Natural killer cell (primary cell): ENCODE measurements at regions not wholly inside any gene's neighbourhood (a gene's known extent, or its start where the extent isn't known, plus 50 kb on each side); places are given as distances from the start of the nearest gene placed in this dataset.

Experiments used
- ATAC-seq, 3 donors: fragments of 150-1000 bp in 2 of 3; fragments of 200-7000 bp in 1 of 3; cut with Tn5 transposase; 1 replicate in 1 of 3; 2 replicates in 2 of 3; pipeline ENCODE4 v1.10.0; 2021; ENCODE audit warnings: mild to moderate bottlenecking in 2 of 3, moderate library complexity in 2 of 3
- DNase-seq, 2 donors: peaks; one replicate each; pipeline versions ENCODE4 v3.0.0 to v3.0.0-alpha.2; 2013 to 2021; ENCODE audit warnings: mixed read lengths in 1 of 2
- H3K27ac ChIP-seq: one replicate; pipeline ENCODE4 v1.5.1; 2013; ENCODE audit warnings: mild to moderate bottlenecking, low read length
- H3K27me3 ChIP-seq: one replicate; pipeline ENCODE4 v1.6.1; 2013; ENCODE audit warnings: low read length; ENCODE audit not compliant: control insufficient read depth, insufficient read depth
- H3K36me3 ChIP-seq: one replicate; pipeline ENCODE4 v1.6.1; 2013; ENCODE audit warnings: low read length; ENCODE audit not compliant: control insufficient read depth, insufficient read depth
- H3K4me1 ChIP-seq: one replicate; pipeline ENCODE4 v1.6.1; 2013; ENCODE audit warnings: low read length; ENCODE audit not compliant: control insufficient read depth, insufficient read depth
- H3K4me3 ChIP-seq: one replicate; pipeline ENCODE4 v1.5.1; 2013; ENCODE audit warnings: low read length
- H3K9me3 ChIP-seq: one replicate; pipeline ENCODE4 v1.6.1; 2013; ENCODE audit warnings: low read length; ENCODE audit not compliant: control insufficient read depth, insufficient read depth
- H3K27ac Mint-ChIP-seq, 2 donors: one replicate each; pipeline ENCODE4 v1.8.0; 2022; ENCODE audit warnings: mild to moderate bottlenecking in 2 of 2, mixed read lengths in 2 of 2, moderate library complexity in 1 of 2
- H3K27me3 Mint-ChIP-seq, 2 donors: one replicate each; pipeline ENCODE4 v1.8.0; 2022; ENCODE audit warnings: low read depth in 2 of 2, mixed read lengths in 2 of 2
- H3K36me3 Mint-ChIP-seq: one replicate; pipeline ENCODE4 v1.8.0; 2022; ENCODE audit warnings: mixed read lengths
- H3K4me1 Mint-ChIP-seq, 2 donors: one replicate each; pipeline ENCODE4 v1.8.0; 2022; ENCODE audit warnings: mixed read lengths in 2 of 2
- H3K4me3 Mint-ChIP-seq: one replicate; pipeline ENCODE4 v1.8.0; 2022; ENCODE audit warnings: mild to moderate bottlenecking, moderate library complexity, mixed read lengths
- H3K9me3 Mint-ChIP-seq, 2 donors: one replicate each; pipeline ENCODE4 v1.8.0; 2022; ENCODE audit warnings: mixed read lengths in 2 of 2
- WGBS: methylation state at CpG from one replicate; pipeline ENCODE4 v1.1.7; 2013; ENCODE audit warnings: missing lambda C conversion rate; ENCODE audit not compliant: insufficient coverage; 5-methylcytosine and 5-hydroxymethylcytosine counted together
- intact Hi-C: fragments of 100-400 bp; cut with micrococcal nuclease; formaldehyde crosslinking; loops from one replicate; pipeline ENCODE4 v1.14.2; 2022
- TF ChIP-seq, protein P1 (sequence below): fragments of 200-600 bp; IDR thresholded peaks from one replicate; pipeline ENCODE4 v1.8.0; 2022; ENCODE audit warnings: antibody characterized with exemption

DNA sequence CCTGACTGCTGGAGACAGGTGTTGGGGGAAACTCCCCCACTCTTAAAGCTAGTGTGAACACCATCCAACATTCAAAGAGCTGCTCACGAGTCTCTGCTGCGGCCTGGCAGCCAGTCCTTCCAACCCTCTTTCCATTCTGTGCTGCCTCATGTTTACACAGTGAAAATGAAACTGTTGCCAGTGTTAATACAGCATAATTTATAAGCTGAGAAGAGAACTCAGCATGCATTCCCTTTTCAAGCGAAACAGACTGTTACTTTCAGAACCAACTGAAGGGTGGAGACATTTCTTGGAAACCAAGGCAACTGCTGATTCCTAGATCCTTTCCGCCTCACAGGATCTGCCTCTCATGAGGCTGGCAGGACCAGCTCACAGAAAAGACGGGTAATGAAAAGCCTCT, 533.8 kb upstream of the ID4 start:
- TF ChIP-seq, protein P1, sequence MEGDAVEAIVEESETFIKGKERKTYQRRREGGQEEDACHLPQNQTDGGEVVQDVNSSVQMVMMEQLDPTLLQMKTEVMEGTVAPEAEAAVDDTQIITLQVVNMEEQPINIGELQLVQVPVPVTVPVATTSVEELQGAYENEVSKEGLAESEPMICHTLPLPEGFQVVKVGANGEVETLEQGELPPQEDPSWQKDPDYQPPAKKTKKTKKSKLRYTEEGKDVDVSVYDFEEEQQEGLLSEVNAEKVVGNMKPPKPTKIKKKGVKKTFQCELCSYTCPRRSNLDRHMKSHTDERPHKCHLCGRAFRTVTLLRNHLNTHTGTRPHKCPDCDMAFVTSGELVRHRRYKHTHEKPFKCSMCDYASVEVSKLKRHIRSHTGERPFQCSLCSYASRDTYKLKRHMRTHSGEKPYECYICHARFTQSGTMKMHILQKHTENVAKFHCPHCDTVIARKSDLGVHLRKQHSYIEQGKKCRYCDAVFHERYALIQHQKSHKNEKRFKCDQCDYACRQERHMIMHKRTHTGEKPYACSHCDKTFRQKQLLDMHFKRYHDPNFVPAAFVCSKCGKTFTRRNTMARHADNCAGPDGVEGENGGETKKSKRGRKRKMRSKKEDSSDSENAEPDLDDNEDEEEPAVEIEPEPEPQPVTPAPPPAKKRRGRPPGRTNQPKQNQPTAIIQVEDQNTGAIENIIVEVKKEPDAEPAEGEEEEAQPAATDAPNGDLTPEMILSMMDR: no peak
- no peaks in the 10 kb centered on the region for H3K9me3 ChIP-seq
- H3K4me1 ChIP-seq: no peaks in the 10 kb centered on the region
- H3K4me3 ChIP-seq: no peak overlapping the region
- H3K36me3 ChIP-seq: no peaks in the 10 kb centered on the region
- no peak overlapping the region for H3K27ac ChIP-seq
- Mint-ChIP-seq H3K4me3 (no peak overlapping the region), H3K9me3 (peaks cover 8 to 12% of the 10 kb centered on the region in 2 donors), H3K27ac (no peak overlapping the region), H3K36me3 (no peaks in the 10 kb centered on the region), H3K4me1 (no peaks in the 10 kb centered on the region), H3K27me3 (no peaks in the 10 kb centered on the region)
- intact Hi-C loops: no loop called here
- DNase-seq: no peak
- no peak for ATAC-seq
- 47% methylated on average over 5 of the region's 5 CpGs for WGBS
- H3K27me3 ChIP-seq: no peaks in the 10 kb centered on the region

DNA sequence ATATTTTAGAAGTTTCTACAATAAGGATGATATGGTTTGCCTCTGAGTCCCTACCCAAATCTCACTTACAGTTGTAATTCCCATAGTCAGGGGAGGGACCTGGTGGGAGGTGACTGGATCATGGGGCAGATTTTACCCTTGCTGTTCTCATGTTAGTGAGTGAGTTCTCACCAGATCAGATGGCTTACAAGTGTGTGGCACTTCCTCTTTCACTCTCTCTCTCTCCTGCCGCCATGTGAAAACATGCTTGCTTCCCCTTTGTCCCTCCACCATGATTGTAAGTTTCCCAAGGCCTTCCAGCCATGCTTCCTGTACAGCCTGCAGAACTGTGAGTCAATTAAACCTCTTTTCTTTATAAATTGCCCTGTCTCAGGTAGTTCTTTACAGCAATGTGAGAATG, 527.5 kb upstream of the ID4 start:
- Mint-ChIP-seq H3K4me1 (no peaks in the 10 kb centered on the region), H3K27ac (no peak overlapping the region)

DNA sequence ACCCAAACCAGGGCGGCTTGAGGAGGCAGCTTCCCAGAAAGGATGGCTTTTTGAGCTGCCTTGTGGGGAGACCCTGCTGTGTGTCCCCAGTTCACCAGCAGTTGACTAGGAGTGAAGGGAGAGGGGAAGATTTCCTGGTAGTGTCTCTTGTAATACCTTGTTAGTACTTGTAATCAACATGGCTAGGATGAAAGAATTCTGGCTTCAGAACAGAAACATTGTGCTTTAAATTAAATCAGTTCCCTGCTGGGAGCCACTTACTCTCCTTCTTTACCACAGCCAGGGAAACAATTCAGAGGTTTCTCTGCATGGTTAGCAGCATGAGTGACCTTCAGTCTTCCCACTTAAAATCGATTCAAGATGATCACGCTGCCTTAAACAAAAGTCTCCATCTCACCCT, 525.4 kb upstream of the ID4 start:
- Histone ChIP-seq H3K27ac (no peak overlapping the region), H3K27me3 (no peaks in the 10 kb centered on the region), H3K9me3 (no peaks in the 10 kb centered on the region), H3K36me3 (no peaks in the 10 kb centered on the region), H3K4me1 (no peaks in the 10 kb centered on the region), H3K4me3 (no peak overlapping the region)
- DNase-seq: no peak
- H3K4me1 Mint-ChIP-seq: no peaks in the 10 kb centered on the region
- H3K9me3 Mint-ChIP-seq: peaks cover 22 to 24% of the 10 kb centered on the region in 2 donors
- ATAC-seq: no peak
- intact Hi-C loops: no loop called here
- H3K27ac Mint-ChIP-seq: no peak overlapping the region
- no peaks in the 10 kb centered on the region for H3K27me3 Mint-ChIP-seq
- no peaks in the 10 kb centered on the region for H3K36me3 Mint-ChIP-seq
- TF ChIP-seq, protein P1: no peak
- 67% methylated on average over 3 of the region's 3 CpGs for WGBS
- H3K4me3 Mint-ChIP-seq: no peak overlapping the region

More for the DNA sequence above, 527.5 kb upstream of the ID4 start:
- Mint-ChIP-seq H3K4me3 (no peak overlapping the region), H3K27me3 (no peaks in the 10 kb centered on the region), H3K9me3 (peaks cover 20 to 24% of the 10 kb centered on the region in 2 donors), H3K36me3 (no peaks in the 10 kb centered on the region)
- H3K27ac ChIP-seq: no peak overlapping the region
- no peak overlapping the region for H3K4me3 ChIP-seq
- H3K27me3 ChIP-seq: no peaks in the 10 kb centered on the region
- H3K4me1 ChIP-seq: no peaks in the 10 kb centered on the region
- H3K9me3 ChIP-seq: no peaks in the 10 kb centered on the region
- ATAC-seq: no peak
- WGBS: 72% methylated on average over 1 of the region's 1 CpG
- TF ChIP-seq, protein P1: no peak
- H3K36me3 ChIP-seq: no peaks in the 10 kb centered on the region
- no peak for DNase-seq
- intact Hi-C loops: no loop called here

DNA sequence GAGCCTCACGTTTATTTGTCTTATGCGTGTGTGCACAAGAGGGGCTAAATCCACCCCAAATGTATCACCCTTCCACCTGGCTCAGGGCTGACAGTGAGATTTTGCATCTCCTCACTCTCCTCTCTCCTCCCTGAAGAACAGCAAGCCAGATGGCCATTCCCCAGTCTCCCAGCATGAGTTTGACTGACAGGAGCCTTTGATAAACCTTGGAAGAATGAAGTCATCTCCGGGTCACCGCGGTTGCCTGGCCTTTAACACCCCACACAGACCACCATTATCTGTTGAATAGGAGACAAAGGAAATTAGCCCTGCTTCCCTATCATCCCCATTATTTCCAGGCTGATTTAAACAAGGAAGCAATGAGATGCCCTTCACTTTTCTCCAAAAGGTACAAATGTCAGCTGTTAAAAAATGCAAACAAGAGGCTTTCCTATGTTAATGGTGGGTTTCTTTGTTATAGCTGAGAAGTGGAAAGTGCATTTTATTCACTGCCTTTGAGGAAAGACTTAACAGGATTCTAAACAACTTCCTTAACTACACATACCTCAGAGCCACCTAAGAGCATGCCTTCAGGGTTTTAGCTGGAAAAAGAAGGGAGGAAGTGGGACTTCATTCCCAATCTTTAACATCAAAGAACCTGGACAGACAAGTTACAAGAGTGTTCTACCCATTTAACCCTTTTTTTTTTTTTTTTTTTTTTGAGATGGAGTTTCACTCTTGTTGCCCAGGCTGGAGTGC, 524.8 kb upstream of the ID4 start:
- intact Hi-C loops: no loop called here
- H3K27ac ChIP-seq: no peak overlapping the region
- Mint-ChIP-seq H3K27me3 (no peaks in the 10 kb centered on the region), H3K27ac (no peak overlapping the region), H3K36me3 (no peaks in the 10 kb centered on the region), H3K4me1 (no peaks in the 10 kb centered on the region), H3K9me3 (peaks cover 22 to 24% of the 10 kb centered on the region in 2 donors), H3K4me3 (no peak overlapping the region)
- no peaks in the 10 kb centered on the region for H3K9me3 ChIP-seq
- H3K27me3 ChIP-seq: no peaks in the 10 kb centered on the region
- WGBS: 42% methylated on average over 2 of the region's 5 CpGs
- TF ChIP-seq, protein P1: no peak
- no peaks in the 10 kb centered on the region for H3K36me3 ChIP-seq
- no peaks in the 10 kb centered on the region for H3K4me1 ChIP-seq
- H3K4me3 ChIP-seq: no peak overlapping the region
- DNase-seq (no peak), ATAC-seq (no peak)
